Activated CD8-positive, alpha-beta memory T cell treated with anti-CD3 and anti-CD28 coated beads, Interleukin-2, amount 50 U/mL, for 48 hours (primary cell): ENCODE measurements at regions not wholly inside any gene's neighbourhood (a gene's known extent, or its start where the extent isn't known, plus 50 kb on each side); places are given as distances from the start of the nearest gene placed in this dataset.
A peak's percentile ranks its signal among the peaks of the same experiment; 100 is the strongest.

Experiments used
- DNase-seq: peaks from one replicate; pipeline ENCODE4 v3.0.0-alpha.2; 2020

- DNase-seq = no peak
These were observed 1407.0 kb upstream of the CELF4 start for GRCh38 chr18:38972571-38972970.

GRCh38 chr18:38971881-38972280 is 1406.3 kb upstream of the CELF4 start:
- DNase-seq = no peak

GRCh38 chr18:38966841-38967240 is 1401.2 kb upstream of the CELF4 start:
- no peak for DNase-seq

GRCh38 chr18:38963943-38964660 is 1398.5 kb upstream of the CELF4 start:
- no peak for DNase-seq

GRCh38 chr18:38961880-38962279 is 1396.3 kb upstream of the CELF4 start:
- DNase-seq = no peak

GRCh38 chr18:38957736-38958135 is 1392.1 kb upstream of the CELF4 start:
- no peak for DNase-seq

- no peak for DNase-seq
These were observed 1390.5 kb upstream of the CELF4 start for GRCh38 chr18:38956068-38956467.

- DNase-seq = no peak
These were observed 1386.0 kb upstream of the CELF4 start for GRCh38 chr18:38951633-38952032.

GRCh38 chr18:38948436-38948835 is 1382.8 kb upstream of the CELF4 start:
- DNase-seq = no peak

- DNase-seq = no peak
These were observed 1378.9 kb upstream of the CELF4 start for GRCh38 chr18:38944446-38945024.

- DNase-seq = no peak
These were observed 1376.3 kb upstream of the CELF4 start for GRCh38 chr18:38941711-38942561.

GRCh38 chr18:38940863-38941531 is 1375.4 kb upstream of the CELF4 start:
- DNase-seq = peak; percentile 61

- no peak for DNase-seq
These were observed 1374.9 kb upstream of the CELF4 start for GRCh38 chr18:38940475-38940862.

- no peak for DNase-seq
These were observed 1368.4 kb upstream of the CELF4 start for GRCh38 chr18:38933910-38934510.

GRCh38 chr18:38933322-38933721 is 1367.7 kb upstream of the CELF4 start:
- no peak for DNase-seq

GRCh38 chr18:38932752-38933151 is 1367.2 kb upstream of the CELF4 start:
- no peak for DNase-seq

GRCh38 chr18:38931754-38932050 is 1366.1 kb upstream of the CELF4 start:
- DNase-seq = no peak

GRCh38 chr18:38930881-38931753 is 1365.5 kb upstream of the CELF4 start:
- no peak for DNase-seq

- DNase-seq = no peak
These were observed 1357.9 kb upstream of the CELF4 start for GRCh38 chr18:38923540-38923939.

- no peak for DNase-seq
These were observed 1357.5 kb upstream of the CELF4 start for GRCh38 chr18:38923126-38923525.

GRCh38 chr18:38909972-38910371 is 1344.4 kb upstream of the CELF4 start:
- no peak for DNase-seq

- DNase-seq = no peak
These were observed 1337.2 kb upstream of the CELF4 start for GRCh38 chr18:38902796-38903195.
